HEK293 (cell line): ENCODE measurements at regions not wholly inside any gene's neighbourhood (a gene's known extent, or its start where the extent isn't known, plus 50 kb on each side); places are given as distances from the start of the nearest gene placed in this dataset.

Experiments
- ATF2 ChIP-seq: fragments of 450-650 bp; formaldehyde crosslinking; IDR thresholded peaks from 2 replicates; pipeline ENCODE4 v1.5.1; 2016; ENCODE audit warnings: missing biosample characterization, missing genetic modification characterization, low read depth
- EGR2 ChIP-seq: fragments of 450-650 bp; formaldehyde crosslinking; IDR thresholded peaks from 2 replicates; pipeline ENCODE4 v1.5.1; 2016; ENCODE audit warnings: low read depth, missing biosample characterization, missing genetic modification characterization
- IKZF3 ChIP-seq: fragments of 450-650 bp; IDR thresholded peaks from 2 replicates; pipeline ENCODE4 v1.5.0; 2018; ENCODE audit warnings: missing biosample characterization, mild to moderate bottlenecking, missing genetic modification characterization, moderate library complexity
- OSR2 ChIP-seq: fragments of 450-650 bp; formaldehyde crosslinking; IDR thresholded peaks from 2 replicates; pipeline ENCODE4 v1.5.1; 2016; ENCODE audit warnings: missing biosample characterization, missing genetic modification characterization
- RBAK ChIP-seq: fragments of 450-650 bp; formaldehyde crosslinking; IDR thresholded peaks from 2 replicates; pipeline ENCODE4 v1.5.1; 2016; ENCODE audit warnings: missing biosample characterization, missing genetic modification characterization
- SP7 ChIP-seq: fragments of 450-650 bp; formaldehyde crosslinking; IDR thresholded peaks from 2 replicates; pipeline ENCODE4 v1.5.1; 2016; ENCODE audit warnings: missing biosample characterization, missing genetic modification characterization
- ZFHX2 ChIP-seq: fragments of 450-650 bp; formaldehyde crosslinking; conservative IDR thresholded peaks from 2 replicates; pipeline ENCODE4 v1.5.1; 2016; ENCODE audit warnings: missing biosample characterization, missing genetic modification characterization
- ZNF10 ChIP-seq: fragments of 450-650 bp; formaldehyde crosslinking; IDR thresholded peaks from 2 replicates; pipeline ENCODE4 v1.5.1; 2017; ENCODE audit warnings: missing biosample characterization, missing genetic modification characterization
- ZNF146 ChIP-seq: fragments of 450-650 bp; formaldehyde crosslinking; IDR thresholded peaks from 2 replicates; pipeline ENCODE4 v1.5.1; 2016; ENCODE audit warnings: missing biosample characterization, missing genetic modification characterization
- ZNF148 ChIP-seq: fragments of 450-650 bp; formaldehyde crosslinking; IDR thresholded peaks from 2 replicates; pipeline ENCODE4 v1.5.0; 2017; ENCODE audit warnings: missing biosample characterization, missing genetic modification characterization, borderline replicate concordance
- ZNF16 ChIP-seq: fragments of 450-650 bp; formaldehyde crosslinking; IDR thresholded peaks from 2 replicates; pipeline ENCODE4 v1.5.1; 2016; ENCODE audit warnings: low read depth, missing biosample characterization, missing genetic modification characterization
- ZNF174 ChIP-seq: fragments of 450-650 bp; formaldehyde crosslinking; IDR thresholded peaks from 2 replicates; pipeline ENCODE4 v1.5.0; 2017; ENCODE audit warnings: missing biosample characterization, mild to moderate bottlenecking, missing genetic modification characterization
- ZNF24 ChIP-seq: fragments of 450-650 bp; formaldehyde crosslinking; IDR thresholded peaks from 2 replicates; pipeline ENCODE4 v1.5.1; 2016; ENCODE audit warnings: missing biosample characterization, missing genetic modification characterization
- ZNF266 ChIP-seq: fragments of 450-650 bp; formaldehyde crosslinking; IDR thresholded peaks from 2 replicates; pipeline ENCODE4 v1.5.1; 2016; ENCODE audit warnings: missing biosample characterization, missing genetic modification characterization, low read depth
- ZNF311 ChIP-seq: fragments of 450-650 bp; formaldehyde crosslinking; IDR thresholded peaks from 2 replicates; pipeline ENCODE4 v1.5.1; 2017; ENCODE audit warnings: missing biosample characterization, missing genetic modification characterization, borderline replicate concordance
- ZNF324 ChIP-seq: fragments of 450-650 bp; formaldehyde crosslinking; IDR thresholded peaks from 2 replicates; pipeline ENCODE4 v1.5.1; 2016; ENCODE audit warnings: missing biosample characterization, missing genetic modification characterization
- ZNF335 ChIP-seq: fragments of 450-650 bp; formaldehyde crosslinking; conservative IDR thresholded peaks from 2 replicates; pipeline ENCODE4 v1.5.1; 2016; ENCODE audit warnings: missing biosample characterization, missing genetic modification characterization
- ZNF341 ChIP-seq: fragments of 450-650 bp; formaldehyde crosslinking; IDR thresholded peaks from 2 replicates; pipeline ENCODE4; 2016; ENCODE audit warnings: low read depth, missing biosample characterization, missing genetic modification characterization
- ZNF37A ChIP-seq: fragments of 450-650 bp; IDR thresholded peaks from 2 replicates; pipeline ENCODE4 v1.5.1; 2018; ENCODE audit warnings: missing biosample characterization, missing genetic modification characterization
- ZNF501 ChIP-seq: fragments of 450-650 bp; formaldehyde crosslinking; IDR thresholded peaks from 2 replicates; pipeline ENCODE4 v1.5.1; 2016; ENCODE audit warnings: missing biosample characterization, missing genetic modification characterization
- ZNF518A ChIP-seq: fragments of 450-650 bp; formaldehyde crosslinking; conservative IDR thresholded peaks from 2 replicates; pipeline ENCODE4 v1.5.1; 2016; ENCODE audit warnings: low read depth, missing biosample characterization, missing genetic modification characterization
- ZNF529 ChIP-seq: fragments of 450-650 bp; formaldehyde crosslinking; IDR thresholded peaks from 2 replicates; pipeline ENCODE4 v1.5.1; 2017; ENCODE audit warnings: missing genetic modification characterization, missing biosample characterization; ENCODE audit not compliant: insufficient replicate concordance
- ZNF544 ChIP-seq: fragments of 450-650 bp; formaldehyde crosslinking; IDR thresholded peaks from 2 replicates; pipeline ENCODE4 v1.5.0; 2017; ENCODE audit warnings: missing biosample characterization, missing genetic modification characterization
- ZNF549 ChIP-seq: fragments of 450-650 bp; IDR thresholded peaks from 2 replicates; pipeline ENCODE4 v1.5.1; 2018; ENCODE audit warnings: missing biosample characterization, missing genetic modification characterization, mild to moderate bottlenecking, inconsistent platforms, moderate library complexity
- ZNF621 ChIP-seq: fragments of 450-650 bp; formaldehyde crosslinking; IDR thresholded peaks from 2 replicates; pipeline ENCODE4 v1.5.1; 2017; ENCODE audit warnings: missing biosample characterization, missing genetic modification characterization
- ZNF639 ChIP-seq: fragments of 450-650 bp; formaldehyde crosslinking; IDR thresholded peaks from 2 replicates; pipeline ENCODE4 v1.5.1; 2016; ENCODE audit warnings: missing biosample characterization, missing genetic modification characterization
- ZNF658 ChIP-seq: fragments of 450-650 bp; formaldehyde crosslinking; IDR thresholded peaks from 2 replicates; pipeline ENCODE4; 2016; ENCODE audit warnings: missing biosample characterization, missing genetic modification characterization
- ZNF76 ChIP-seq: fragments of 450-650 bp; formaldehyde crosslinking; IDR thresholded peaks from 2 replicates; pipeline ENCODE4; 2016; ENCODE audit warnings: low read depth, missing biosample characterization, missing genetic modification characterization, borderline replicate concordance
- ZNF776 ChIP-seq: fragments of 450-650 bp; formaldehyde crosslinking; IDR thresholded peaks from 2 replicates; pipeline ENCODE4 v1.5.0; 2017; ENCODE audit warnings: missing biosample characterization, missing genetic modification characterization, borderline replicate concordance
- ZSCAN4 ChIP-seq: fragments of 450-650 bp; formaldehyde crosslinking; IDR thresholded peaks from 2 replicates; pipeline ENCODE4 v1.5.1; 2017; ENCODE audit warnings: missing biosample characterization, missing genetic modification characterization

- TF ChIP-seq ZSCAN4 (tag by site-specific recombination) (peak; percentile 58), ZNF501 (tag by site-specific recombination) (peak; percentile 65; the same call in 1 of the 2 replicates), ZNF146 (tag by site-specific recombination) (no peak; the same call in 1 of the 2 replicates), ZNF544 (tag by site-specific recombination) (no peak), ZNF311 (tag by site-specific recombination) (no peak), ZFHX2 (no peak), ZNF529 (tag by site-specific recombination) (no peak), ZNF174 (tag by site-specific recombination) (no peak), ZNF658 (tag by site-specific recombination) (no peak), ZNF324 (peak; percentile 89), ZNF639 (peak; percentile 98), ZNF148 (no peak), IKZF3 (tag by site-specific recombination) (peak; percentile 82), ZNF518A (tag by site-specific recombination) (peak; percentile 55; the same call in 1 of the 2 replicates), ZNF24 (peak; percentile 94), ZNF10 (peak; percentile 83), ZNF16 (tag by site-specific recombination) (no peak), ZNF335 (tag by site-specific recombination) (no peak), ZNF621 (tag by site-specific recombination) (no peak), ZNF37A (tag by site-specific recombination) (no peak), ZNF76 (no peak), SP7 (tag by site-specific recombination) (peak; percentile 99), RBAK (tag by site-specific recombination) (no peak), ATF2 (tag by site-specific recombination) (peak; percentile 60; the same call in 1 of the 2 replicates), ZNF549 (no peak), ZNF776 (tag by site-specific recombination) (no peak), ZNF266 (tag by site-specific recombination) (no peak), ZNF341 (no peak), EGR2 (tag by site-specific recombination) (no peak), OSR2 (tag by site-specific recombination) (peak; percentile 97)
These were observed 84.3 kb upstream of the TAB2 start (continued) for GRCh38 chr6:149233056-149233715.
